ENCODE measurements at regions not wholly inside any gene's neighbourhood (a gene's known extent, or its start where the extent isn't known, plus 50 kb on each side); places are given as distances from the start of the nearest gene placed in this dataset.
"Not testable (repeated sequence)": the region's sequence is repeated elsewhere in the genome, so short reads cannot be mapped to it uniquely, and the experiment has no call there.

DNA sequence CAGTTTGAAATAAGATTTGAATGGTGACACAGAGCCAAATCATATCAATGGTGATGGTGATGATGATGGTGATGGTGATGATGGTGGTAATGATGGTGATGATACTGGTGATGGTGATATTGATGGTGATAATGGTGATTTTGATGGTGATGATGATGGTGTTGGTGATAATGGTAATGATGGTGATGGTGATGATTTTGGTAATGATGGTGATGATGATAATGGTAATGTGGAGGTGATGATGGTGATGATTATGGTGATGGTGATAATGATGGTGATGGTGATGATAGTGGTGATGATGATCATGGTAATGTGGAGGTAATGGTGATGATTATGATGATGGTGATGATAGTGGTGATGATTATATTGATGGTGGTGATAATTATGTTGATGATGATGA, 311.9 kb upstream of the SFSWAP start:
- TF ChIP-seq POLR2A (IDR thresholded peaks at IDR 0.05): no peak
- TF ChIP-seq, protein P1, sequence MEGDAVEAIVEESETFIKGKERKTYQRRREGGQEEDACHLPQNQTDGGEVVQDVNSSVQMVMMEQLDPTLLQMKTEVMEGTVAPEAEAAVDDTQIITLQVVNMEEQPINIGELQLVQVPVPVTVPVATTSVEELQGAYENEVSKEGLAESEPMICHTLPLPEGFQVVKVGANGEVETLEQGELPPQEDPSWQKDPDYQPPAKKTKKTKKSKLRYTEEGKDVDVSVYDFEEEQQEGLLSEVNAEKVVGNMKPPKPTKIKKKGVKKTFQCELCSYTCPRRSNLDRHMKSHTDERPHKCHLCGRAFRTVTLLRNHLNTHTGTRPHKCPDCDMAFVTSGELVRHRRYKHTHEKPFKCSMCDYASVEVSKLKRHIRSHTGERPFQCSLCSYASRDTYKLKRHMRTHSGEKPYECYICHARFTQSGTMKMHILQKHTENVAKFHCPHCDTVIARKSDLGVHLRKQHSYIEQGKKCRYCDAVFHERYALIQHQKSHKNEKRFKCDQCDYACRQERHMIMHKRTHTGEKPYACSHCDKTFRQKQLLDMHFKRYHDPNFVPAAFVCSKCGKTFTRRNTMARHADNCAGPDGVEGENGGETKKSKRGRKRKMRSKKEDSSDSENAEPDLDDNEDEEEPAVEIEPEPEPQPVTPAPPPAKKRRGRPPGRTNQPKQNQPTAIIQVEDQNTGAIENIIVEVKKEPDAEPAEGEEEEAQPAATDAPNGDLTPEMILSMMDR (IDR thresholded peaks at IDR 0.05): no peak
- H3K4me3 ChIP-seq: no peak overlapping the region
- H3K27me3 ChIP-seq: no peaks in the 10 kb centered on the region
- peaks cover 0 to 8% (median 0%) of the 10 kb centered on the region in 3 donors for H3K9me3 ChIP-seq (replicated peaks in 1 of 3)
- intact Hi-C loops (cut with DNase I): no loop called here
- no peaks in the 10 kb centered on the region for H3K4me1 ChIP-seq (replicated peaks in 1 of 2)
- H3K27ac ChIP-seq: no peak overlapping the region
- H3K36me3 ChIP-seq (replicated peaks in 1 of 2): no peaks in the 10 kb centered on the region
- no peak for DNase-seq

DNA sequence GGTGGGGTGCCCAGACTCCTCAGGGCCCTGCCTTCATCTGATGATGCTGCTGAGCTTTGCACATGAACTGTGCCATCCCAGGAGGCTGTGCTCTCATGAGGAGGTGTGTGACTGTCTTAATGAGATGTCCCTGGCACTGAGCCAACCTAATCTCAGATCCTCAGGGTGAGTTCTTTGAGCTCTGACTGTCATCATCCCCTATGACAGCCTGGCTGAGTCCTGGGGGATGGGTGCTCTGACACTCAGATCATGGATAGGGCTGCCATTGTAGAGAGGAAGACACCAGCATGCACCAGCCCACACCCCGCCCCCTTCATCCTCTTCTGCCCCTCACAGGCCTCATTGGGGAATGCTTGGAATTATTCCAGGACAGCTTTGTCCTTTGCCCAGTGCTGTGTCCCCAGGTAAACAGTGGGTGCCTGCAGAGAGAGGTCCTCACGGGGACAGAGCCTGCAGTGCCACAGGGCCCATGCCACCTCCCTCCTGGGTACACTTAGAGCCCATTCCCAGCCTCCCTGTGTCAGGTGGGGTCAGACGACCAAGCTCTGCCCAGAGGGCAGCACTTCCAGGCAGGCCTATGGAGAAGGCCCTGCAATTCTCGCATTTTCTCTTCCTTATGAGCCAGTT, 310.1 kb upstream of the SFSWAP start:
- intact Hi-C loops (cut with DNase I): not testable (repeated sequence)

DNA sequence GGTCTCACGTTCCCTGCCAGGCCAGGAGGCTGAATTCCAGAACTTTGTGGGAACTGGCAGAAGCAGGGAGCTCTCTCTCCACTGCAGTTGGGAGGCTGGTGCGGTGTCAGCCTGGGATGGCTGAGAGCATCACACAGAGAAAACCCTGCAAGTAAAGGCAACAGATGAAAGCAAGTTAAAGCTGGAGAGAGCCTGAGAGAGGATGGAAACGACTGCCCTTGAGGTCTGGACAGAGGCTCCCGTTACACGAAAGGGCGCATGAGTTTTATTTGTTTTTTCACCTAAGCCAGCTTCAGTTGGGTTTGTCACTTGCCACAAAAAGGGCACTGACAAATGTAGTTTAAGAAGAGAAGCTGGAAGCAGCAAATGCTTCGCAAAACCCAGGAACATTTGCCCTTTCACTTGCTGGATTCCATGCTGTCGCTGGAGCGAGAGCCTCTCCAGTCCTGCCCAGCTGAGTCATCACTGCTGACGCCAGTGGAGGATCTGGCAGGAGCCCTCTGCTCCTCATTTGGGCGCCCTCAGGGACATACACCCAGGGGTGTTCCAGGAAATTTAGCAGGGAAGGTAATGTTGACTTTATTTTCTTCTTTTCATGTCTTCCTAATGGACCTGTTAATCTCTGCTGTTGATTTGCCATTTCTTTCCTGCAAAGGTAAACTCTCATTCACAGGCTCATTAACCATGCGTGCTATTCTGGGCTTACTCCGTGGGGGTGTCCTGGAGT, 308.8 kb upstream of the SFSWAP start:
- H3K9me3 ChIP-seq (replicated peaks in 1 of 3); H3K4me1 ChIP-seq (replicated peaks in 1 of 2); H3K36me3 ChIP-seq (replicated peaks in 1 of 2); H3K27me3 ChIP-seq; H3K4me3 ChIP-seq; intact Hi-C loops (cut with DNase I): not testable (repeated sequence)
- WGBS, 4 donors: 22 to 45% (median 34%) methylated on average over 9 to 13 of the region's 13 CpGs
- H3K27ac ChIP-seq: peak overlapping the region in 1 of 5 donors; percentile 34
- DNase-seq: peak; percentile 46 to 79 (median 71)

More for the DNA sequence above, 310.1 kb upstream of the SFSWAP start:
- not testable (repeated sequence) for DNase-seq; H3K4me1 ChIP-seq (replicated peaks in 1 of 2); H3K27me3 ChIP-seq; H3K36me3 ChIP-seq (replicated peaks in 1 of 2); H3K9me3 ChIP-seq (replicated peaks in 1 of 3); H3K27ac ChIP-seq; H3K4me3 ChIP-seq
- WGBS, 4 donors: 75 to 100% (median 80%) methylated on average over 1 to 4 of the region's 4 CpGs

DNA sequence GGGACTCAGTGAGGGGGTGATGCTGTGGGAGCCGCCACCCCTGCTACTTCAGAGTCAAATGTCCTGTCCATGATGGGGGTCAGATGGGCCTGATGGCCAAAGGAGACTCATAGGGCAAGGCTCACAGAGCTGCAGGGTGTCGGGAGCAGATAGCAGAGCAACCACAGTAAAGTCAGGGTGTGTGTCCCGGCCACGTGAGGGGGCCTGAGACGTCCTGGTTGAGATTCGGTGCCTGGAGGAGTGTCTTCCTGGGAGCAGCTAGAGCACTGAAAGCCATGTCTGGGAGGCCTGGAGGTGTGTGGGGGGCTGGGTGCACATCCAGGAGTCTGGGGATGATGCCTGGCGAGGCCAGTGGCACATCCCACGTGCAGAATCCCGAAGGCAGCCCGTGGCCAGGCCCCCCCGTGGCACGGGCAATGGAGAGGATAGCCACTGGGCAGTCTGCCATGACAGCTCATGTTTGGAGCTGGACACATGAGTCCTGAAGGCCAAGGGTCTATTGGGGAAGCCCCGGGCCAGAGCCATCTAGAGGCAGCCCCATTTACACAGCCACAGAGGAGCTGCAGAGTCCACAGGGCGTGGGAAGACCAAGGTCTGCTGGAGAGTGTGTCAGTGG, 308.0 kb upstream of the SFSWAP start:
- Histone ChIP-seq H3K36me3 (replicated peaks in 1 of 2) (no peaks in the 10 kb centered on the region), H3K4me1 (replicated peaks in 1 of 2) (no peaks in the 10 kb centered on the region), H3K4me3 (no peak overlapping the region), H3K9me3 (replicated peaks in 1 of 3) (peaks cover 0 to 2% (median 0%) of the 10 kb centered on the region in 3 donors), H3K27ac (peak overlapping the region in 1 of 5 donors; percentile 34), H3K27me3 (no peaks in the 10 kb centered on the region)
- TF ChIP-seq POLR2A (IDR thresholded peaks at IDR 0.05): no peak
- TF ChIP-seq, protein P1 (IDR thresholded peaks at IDR 0.05): no peak
- peak in 4 of 7 donors; percentile 21 to 65 (median 34) for DNase-seq
- WGBS, 4 donors: 60 to 76% (median 67%) methylated on average over 3 to 14 of the region's 14 CpGs
- intact Hi-C loops (cut with DNase I): no loop called here

DNA sequence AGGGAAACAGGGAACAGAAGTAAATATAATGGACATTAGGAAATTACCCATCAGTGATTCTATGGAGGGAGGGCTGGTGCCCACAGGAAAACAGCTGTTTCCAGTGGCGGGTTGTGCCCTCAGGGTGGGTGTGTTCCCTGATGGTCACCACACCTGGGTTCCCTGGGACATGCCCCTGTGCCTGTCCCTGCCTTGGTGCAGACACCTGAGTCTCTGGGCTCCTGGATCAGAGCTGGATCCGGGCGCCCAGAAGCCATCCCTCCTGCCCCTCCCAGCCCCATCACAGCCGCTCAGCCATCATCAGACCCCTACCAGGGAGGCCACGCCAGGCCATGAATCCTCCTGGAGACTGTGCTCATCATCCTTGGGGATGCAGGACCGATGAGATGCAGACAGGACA, 307.2 kb upstream of the SFSWAP start:
- Histone ChIP-seq H3K4me3 (no peak overlapping the region), H3K9me3 (replicated peaks in 1 of 3) (no peaks in the 10 kb centered on the region), H3K36me3 (replicated peaks in 1 of 2) (no peaks in the 10 kb centered on the region), H3K4me1 (replicated peaks in 1 of 2) (no peaks in the 10 kb centered on the region), H3K27me3 (no peaks in the 10 kb centered on the region), H3K27ac (no peak overlapping the region)
- no peak for TF ChIP-seq POLR2A (IDR thresholded peaks at IDR 0.05)
- TF ChIP-seq, protein P1 (IDR thresholded peaks at IDR 0.05): no peak
- intact Hi-C loops (cut with DNase I): no loop called here
- no peak for DNase-seq
- WGBS, 4 donors: 90 to 97% (median 93%) methylated on average over 6 of the region's 6 CpGs

Data from adrenal gland (tissue), 9 donors.